ENCODE measurements at regions not wholly inside any gene's neighbourhood (a gene's known extent, or its start where the extent isn't known, plus 50 kb on each side); places are given as distances from the start of the nearest gene placed in this dataset.

- Histone ChIP-seq H4K20me1 (ENCODE audit: control insufficient read depth, insufficient read depth, low read depth, low read length) (no peaks in the 10 kb centered on the region), H3K4me1 (ENCODE audit: control insufficient read depth, low read length) (no peaks in the 10 kb centered on the region), H3K4me3 (ENCODE audit: low read length) (no peak overlapping the region), H3K27ac (ENCODE audit: low read depth, low read length) (no peak overlapping the region), H3K9me2 (replicated peaks; ENCODE audit: control insufficient read depth, low read length) (no peaks in the 10 kb centered on the region), H3K9me3 (ENCODE audit: control insufficient read depth, insufficient read depth, low read length) (no peaks in the 10 kb centered on the region), H3K79me2 (ENCODE audit: control insufficient read depth, low read length) (no peaks in the 10 kb centered on the region), H3K36me3 (ENCODE audit: control insufficient read depth, low read length) (no peaks in the 10 kb centered on the region), H3F3A (ENCODE audit: control insufficient read depth, insufficient read depth) (no peaks in the 10 kb centered on the region), H3K4me2 (ENCODE audit: low read length) (no peak overlapping the region), H3K27me3 (ENCODE audit: control insufficient read depth, low read length) (no peaks in the 10 kb centered on the region)
- TF ChIP-seq EZH2phosphoT487 (IDR thresholded peaks at IDR 0.05; ENCODE audit: borderline replicate concordance, low read length): no peak
- TF ChIP-seq CTCF (IDR thresholded peaks at IDR 0.05; ENCODE audit: low read depth, low read length, poor library complexity, severe bottlenecking): no peak
These were observed 752.2 kb downstream of the GALR1 start for GRCh38 chr18:78001811-78002210.

- Histone ChIP-seq H3K4me1 (ENCODE audit: control insufficient read depth, low read length) (no peaks in the 10 kb centered on the region), H3K4me2 (ENCODE audit: low read length) (no peak overlapping the region), H3K9me3 (ENCODE audit: control insufficient read depth, insufficient read depth, low read length) (peaks cover 8% of the 10 kb centered on the region), H4K20me1 (ENCODE audit: control insufficient read depth, insufficient read depth, low read depth, low read length) (no peaks in the 10 kb centered on the region), H3K9me2 (replicated peaks; ENCODE audit: control insufficient read depth, low read length) (no peaks in the 10 kb centered on the region), H3K27me3 (ENCODE audit: control insufficient read depth, low read length) (no peaks in the 10 kb centered on the region), H3K79me2 (ENCODE audit: control insufficient read depth, low read length) (no peaks in the 10 kb centered on the region), H3F3A (ENCODE audit: control insufficient read depth, insufficient read depth) (no peaks in the 10 kb centered on the region), H3K4me3 (ENCODE audit: low read length) (no peak overlapping the region), H3K36me3 (ENCODE audit: control insufficient read depth, low read length) (no peaks in the 10 kb centered on the region), H3K27ac (ENCODE audit: low read depth, low read length) (no peak overlapping the region)
- TF ChIP-seq EZH2phosphoT487 (IDR thresholded peaks at IDR 0.05; ENCODE audit: borderline replicate concordance, low read length) (no peak), CTCF (IDR thresholded peaks at IDR 0.05; ENCODE audit: low read depth, low read length, poor library complexity, severe bottlenecking) (no peak)
These were observed 756.5 kb downstream of the GALR1 start for GRCh38 chr18:78006006-78006773.

GRCh38 chr18:78006774-78007260 lies 757.2 kb downstream of the GALR1 start:
- Histone ChIP-seq H3F3A (ENCODE audit: control insufficient read depth, insufficient read depth) (no peaks in the 10 kb centered on the region), H3K9me2 (replicated peaks; ENCODE audit: control insufficient read depth, low read length) (no peaks in the 10 kb centered on the region), H3K4me3 (ENCODE audit: low read length) (no peak overlapping the region), H3K27me3 (ENCODE audit: control insufficient read depth, low read length) (no peaks in the 10 kb centered on the region), H4K20me1 (ENCODE audit: control insufficient read depth, insufficient read depth, low read depth, low read length) (no peaks in the 10 kb centered on the region), H3K4me2 (ENCODE audit: low read length) (no peak overlapping the region), H3K4me1 (ENCODE audit: control insufficient read depth, low read length) (no peaks in the 10 kb centered on the region), H3K9me3 (ENCODE audit: control insufficient read depth, insufficient read depth, low read length) (peaks cover 8% of the 10 kb centered on the region), H3K79me2 (ENCODE audit: control insufficient read depth, low read length) (no peaks in the 10 kb centered on the region), H3K36me3 (ENCODE audit: control insufficient read depth, low read length) (no peaks in the 10 kb centered on the region), H3K27ac (ENCODE audit: low read depth, low read length) (no peak overlapping the region)
- no peak for TF ChIP-seq EZH2phosphoT487 (IDR thresholded peaks at IDR 0.05; ENCODE audit: borderline replicate concordance, low read length)
- no peak for TF ChIP-seq CTCF (IDR thresholded peaks at IDR 0.05; ENCODE audit: low read depth, low read length, poor library complexity, severe bottlenecking)
